ENCODE measurements at regions not wholly inside any gene's neighbourhood (a gene's known extent, or its start where the extent isn't known, plus 50 kb on each side); places are given as distances from the start of the nearest gene placed in this dataset.
A peak's percentile ranks its signal among the peaks of the same experiment; 100 is the strongest.

DNA sequence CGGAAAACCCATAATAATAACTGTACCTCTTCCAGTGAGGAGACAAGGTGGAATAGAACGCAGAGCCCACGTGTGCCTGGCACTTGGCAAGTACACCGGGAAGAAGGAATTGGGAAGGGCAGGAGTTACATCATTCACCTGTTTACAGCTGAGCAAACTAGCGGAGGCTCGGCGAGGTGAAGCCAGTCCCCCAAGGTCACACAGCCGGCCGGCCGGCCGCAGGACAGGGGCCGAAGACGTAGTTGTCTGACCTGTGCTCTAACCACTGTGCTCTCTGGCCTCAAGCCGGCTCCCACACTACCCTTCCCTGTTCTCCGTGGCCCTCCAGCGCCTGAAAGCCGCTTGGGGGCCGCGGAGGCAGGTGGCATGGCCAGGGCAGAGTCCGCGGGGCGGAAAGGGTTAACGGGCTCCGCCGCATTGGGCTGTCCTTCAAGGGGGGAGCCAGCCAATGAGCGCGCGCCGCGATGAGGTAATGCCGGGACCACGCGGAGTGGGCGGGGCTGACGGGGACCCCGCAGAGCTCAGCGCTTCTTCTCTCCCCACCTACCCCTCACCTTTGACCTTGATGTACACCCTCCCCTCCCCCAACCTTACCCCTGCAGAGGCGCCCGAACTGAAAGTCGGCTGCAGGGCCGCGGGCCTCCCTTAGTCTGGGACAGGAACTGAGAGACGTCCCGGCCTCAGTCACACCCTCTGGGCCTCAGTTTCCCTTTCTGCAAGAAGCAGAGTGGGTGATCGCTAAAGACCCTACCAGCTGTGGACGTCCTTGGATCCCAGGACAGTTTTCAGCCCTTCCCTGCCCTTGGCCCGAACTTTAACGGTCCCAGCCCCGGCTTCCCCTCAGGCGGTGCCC lies 125.1 kb downstream of the C9orf50 start (continued):
- TF ChIP-seq ZNF10 (tag by site-specific recombination; IDR thresholded peaks at IDR 0.05) = 0 out of 2 replicates have a peak, but pooled peaks have one; percentile 30
- no peak for TF ChIP-seq ZNF776 (tag by site-specific recombination; IDR thresholded peaks at IDR 0.05; ENCODE audit: borderline replicate concordance)
- TF ChIP-seq, protein P1, sequence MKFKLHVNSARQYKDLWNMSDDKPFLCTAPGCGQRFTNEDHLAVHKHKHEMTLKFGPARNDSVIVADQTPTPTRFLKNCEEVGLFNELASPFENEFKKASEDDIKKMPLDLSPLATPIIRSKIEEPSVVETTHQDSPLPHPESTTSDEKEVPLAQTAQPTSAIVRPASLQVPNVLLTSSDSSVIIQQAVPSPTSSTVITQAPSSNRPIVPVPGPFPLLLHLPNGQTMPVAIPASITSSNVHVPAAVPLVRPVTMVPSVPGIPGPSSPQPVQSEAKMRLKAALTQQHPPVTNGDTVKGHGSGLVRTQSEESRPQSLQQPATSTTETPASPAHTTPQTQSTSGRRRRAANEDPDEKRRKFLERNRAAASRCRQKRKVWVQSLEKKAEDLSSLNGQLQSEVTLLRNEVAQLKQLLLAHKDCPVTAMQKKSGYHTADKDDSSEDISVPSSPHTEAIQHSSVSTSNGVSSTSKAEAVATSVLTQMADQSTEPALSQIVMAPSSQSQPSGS (tag by site-specific recombination; IDR thresholded peaks at IDR 0.05; ENCODE audit: low read depth) = peak; percentile 94
- TF ChIP-seq, protein P2, sequence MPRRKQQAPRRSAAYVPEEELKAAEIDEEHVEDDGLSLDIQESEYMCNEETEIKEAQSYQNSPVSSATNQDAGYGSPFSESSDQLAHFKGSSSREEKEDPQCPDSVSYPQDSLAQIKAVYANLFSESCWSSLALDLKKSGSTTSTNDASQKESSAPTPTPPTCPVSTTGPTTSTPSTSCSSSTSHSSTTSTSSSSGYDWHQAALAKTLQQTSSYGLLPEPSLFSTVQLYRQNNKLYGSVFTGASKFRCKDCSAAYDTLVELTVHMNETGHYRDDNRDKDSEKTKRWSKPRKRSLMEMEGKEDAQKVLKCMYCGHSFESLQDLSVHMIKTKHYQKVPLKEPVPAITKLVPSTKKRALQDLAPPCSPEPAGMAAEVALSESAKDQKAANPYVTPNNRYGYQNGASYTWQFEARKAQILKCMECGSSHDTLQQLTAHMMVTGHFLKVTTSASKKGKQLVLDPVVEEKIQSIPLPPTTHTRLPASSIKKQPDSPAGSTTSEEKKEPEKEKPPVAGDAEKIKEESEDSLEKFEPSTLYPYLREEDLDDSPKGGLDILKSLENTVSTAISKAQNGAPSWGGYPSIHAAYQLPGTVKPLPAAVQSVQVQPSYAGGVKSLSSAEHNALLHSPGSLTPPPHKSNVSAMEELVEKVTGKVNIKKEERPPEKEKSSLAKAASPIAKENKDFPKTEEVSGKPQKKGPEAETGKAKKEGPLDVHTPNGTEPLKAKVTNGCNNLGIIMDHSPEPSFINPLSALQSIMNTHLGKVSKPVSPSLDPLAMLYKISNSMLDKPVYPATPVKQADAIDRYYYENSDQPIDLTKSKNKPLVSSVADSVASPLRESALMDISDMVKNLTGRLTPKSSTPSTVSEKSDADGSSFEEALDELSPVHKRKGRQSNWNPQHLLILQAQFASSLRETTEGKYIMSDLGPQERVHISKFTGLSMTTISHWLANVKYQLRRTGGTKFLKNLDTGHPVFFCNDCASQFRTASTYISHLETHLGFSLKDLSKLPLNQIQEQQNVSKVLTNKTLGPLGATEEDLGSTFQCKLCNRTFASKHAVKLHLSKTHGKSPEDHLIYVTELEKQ (tag by site-specific recombination; IDR thresholded peaks at IDR 0.05; ENCODE audit: borderline replicate concordance) = peak; percentile 99; the same call in 1 of the 2 replicates
- peak; percentile 52; the same call in 1 of the 2 replicates for TF ChIP-seq WT1 (tag by site-specific recombination; IDR thresholded peaks at IDR 0.05)
- TF ChIP-seq ZNF580 (tag by site-specific recombination; IDR thresholded peaks at IDR 0.05) = peak; percentile 86
- TF ChIP-seq ZNF692 (tag by site-specific recombination; IDR thresholded peaks at IDR 0.05) = peak; percentile 51
- no peak for TF ChIP-seq ZNF555 (tag by site-specific recombination; conservative IDR thresholded peaks at IDR 0.05)
- TF ChIP-seq ZNF843 (tag by site-specific recombination; IDR thresholded peaks at IDR 0.05) = peak; percentile 25; the same call in 1 of the 2 replicates
- TF ChIP-seq ZNF394 (tag by site-specific recombination; IDR thresholded peaks at IDR 0.05; ENCODE audit: borderline replicate concordance) = peak; percentile 26; the same call in 1 of the 2 replicates
- TF ChIP-seq ZFP3 (tag by site-specific recombination; IDR thresholded peaks at IDR 0.05; ENCODE audit: low read depth) = no peak
- TF ChIP-seq ZNF549 (tag by site-specific recombination; IDR thresholded peaks at IDR 0.05) = no peak
- TF ChIP-seq, protein P3, sequence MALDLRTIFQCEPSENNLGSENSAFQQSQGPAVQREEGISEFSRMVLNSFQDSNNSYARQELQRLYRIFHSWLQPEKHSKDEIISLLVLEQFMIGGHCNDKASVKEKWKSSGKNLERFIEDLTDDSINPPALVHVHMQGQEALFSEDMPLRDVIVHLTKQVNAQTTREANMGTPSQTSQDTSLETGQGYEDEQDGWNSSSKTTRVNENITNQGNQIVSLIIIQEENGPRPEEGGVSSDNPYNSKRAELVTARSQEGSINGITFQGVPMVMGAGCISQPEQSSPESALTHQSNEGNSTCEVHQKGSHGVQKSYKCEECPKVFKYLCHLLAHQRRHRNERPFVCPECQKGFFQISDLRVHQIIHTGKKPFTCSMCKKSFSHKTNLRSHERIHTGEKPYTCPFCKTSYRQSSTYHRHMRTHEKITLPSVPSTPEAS (tag by site-specific recombination; IDR thresholded peaks at IDR 0.05) = 0 out of 2 replicates have a peak, but pooled peaks have one; percentile 27
- TF ChIP-seq ZNF138 (tag by site-specific recombination; IDR thresholded peaks at IDR 0.05; ENCODE audit: borderline replicate concordance) = no peak
- no peak for TF ChIP-seq ZNF600 (tag by site-specific recombination; IDR thresholded peaks at IDR 0.05)
- no peak for TF ChIP-seq ZNF558 (tag by site-specific recombination; IDR thresholded peaks at IDR 0.05)
- TF ChIP-seq ZNF335 (tag by site-specific recombination; conservative IDR thresholded peaks at IDR 0.05) = no peak
- TF ChIP-seq ZNF324 (tag by site-specific recombination; IDR thresholded peaks at IDR 0.05) = 0 out of 2 replicates have a peak, but pooled peaks have one; percentile 63
- 0 out of 2 replicates have a peak, but pooled peaks have one; percentile 48 for TF ChIP-seq ZNF639 (tag by site-specific recombination; IDR thresholded peaks at IDR 0.05)
- no peak for TF ChIP-seq ZNF121 (tag by site-specific recombination; IDR thresholded peaks at IDR 0.05)
- TF ChIP-seq ZSCAN30 (tag by site-specific recombination; IDR thresholded peaks at IDR 0.05) = peak; percentile 63; the same call in 1 of the 2 replicates
- TF ChIP-seq OVOL3 (tag by site-specific recombination; IDR thresholded peaks at IDR 0.05) = 0 out of 2 replicates have a peak, but pooled peaks have one; percentile 16
- TF ChIP-seq ZXDB (tag by site-specific recombination; IDR thresholded peaks at IDR 0.05) = peak; percentile 71
- no peak for TF ChIP-seq SETDB1 (IDR thresholded peaks at IDR 0.05; ENCODE audit: insufficient read length, low read length)
- TF ChIP-seq ZNF560 (tag by site-specific recombination; IDR thresholded peaks at IDR 0.05; ENCODE audit: borderline replicate concordance) = no peak
- no peak for TF ChIP-seq ZNF148 (tag by site-specific recombination; IDR thresholded peaks at IDR 0.05; ENCODE audit: borderline replicate concordance)
